ENCODE measurements at regions not wholly inside any gene's neighbourhood (a gene's known extent, or its start where the extent isn't known, plus 50 kb on each side); places are given as distances from the start of the nearest gene placed in this dataset.
"Not testable (repeated sequence)": the region's sequence is repeated elsewhere in the genome, so short reads cannot be mapped to it uniquely, and the experiment has no call there.

DNA sequence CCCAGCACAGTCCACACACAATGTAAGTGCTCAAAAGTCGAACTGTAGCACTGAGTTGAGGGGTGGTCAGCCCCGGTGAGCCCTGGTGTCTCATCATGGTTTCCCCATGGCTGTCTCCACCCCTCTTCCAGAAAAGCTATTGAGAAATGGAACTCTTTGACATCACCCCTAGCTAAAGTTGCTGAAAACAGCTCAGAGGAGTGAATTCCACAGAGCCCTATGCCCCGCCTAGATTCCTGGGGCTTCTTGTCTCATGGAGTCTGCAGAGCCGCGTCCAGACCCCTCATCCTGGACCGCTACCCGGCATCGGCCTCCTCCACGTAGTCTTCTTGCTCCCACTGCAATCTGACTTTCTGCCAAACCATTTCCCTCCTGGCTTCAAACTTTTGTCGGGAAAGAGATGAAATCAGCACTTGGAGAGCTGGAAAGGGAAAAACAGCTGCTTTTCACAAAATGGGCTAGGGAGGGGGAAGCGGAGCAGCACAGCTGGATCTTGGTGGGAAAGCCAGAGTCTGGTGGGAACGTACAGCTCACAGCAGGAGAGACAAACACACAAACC is 132.2 kb downstream of the SNX5 start:
- DNase-seq: peak; percentile 97

DNA sequence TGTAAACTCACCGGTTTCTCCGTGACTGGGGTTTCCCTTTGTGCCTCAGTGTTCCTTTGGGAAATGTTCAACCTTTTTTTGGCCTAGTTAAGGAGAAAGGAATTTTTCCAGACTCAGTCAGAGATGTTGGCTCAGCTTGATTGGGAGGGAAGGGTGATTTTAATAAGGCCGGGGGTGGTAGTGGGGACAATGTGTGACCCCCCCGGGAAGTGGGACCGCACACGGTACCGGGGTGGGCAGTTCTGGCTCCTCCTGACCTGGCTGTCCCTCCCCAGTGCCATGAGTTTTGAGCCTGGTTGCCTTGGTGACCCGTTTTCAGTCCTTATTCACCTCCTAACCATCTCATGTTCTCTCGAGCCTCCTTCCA is 132.7 kb downstream of the SNX5 start:
- DNase-seq: no peak

DNA sequence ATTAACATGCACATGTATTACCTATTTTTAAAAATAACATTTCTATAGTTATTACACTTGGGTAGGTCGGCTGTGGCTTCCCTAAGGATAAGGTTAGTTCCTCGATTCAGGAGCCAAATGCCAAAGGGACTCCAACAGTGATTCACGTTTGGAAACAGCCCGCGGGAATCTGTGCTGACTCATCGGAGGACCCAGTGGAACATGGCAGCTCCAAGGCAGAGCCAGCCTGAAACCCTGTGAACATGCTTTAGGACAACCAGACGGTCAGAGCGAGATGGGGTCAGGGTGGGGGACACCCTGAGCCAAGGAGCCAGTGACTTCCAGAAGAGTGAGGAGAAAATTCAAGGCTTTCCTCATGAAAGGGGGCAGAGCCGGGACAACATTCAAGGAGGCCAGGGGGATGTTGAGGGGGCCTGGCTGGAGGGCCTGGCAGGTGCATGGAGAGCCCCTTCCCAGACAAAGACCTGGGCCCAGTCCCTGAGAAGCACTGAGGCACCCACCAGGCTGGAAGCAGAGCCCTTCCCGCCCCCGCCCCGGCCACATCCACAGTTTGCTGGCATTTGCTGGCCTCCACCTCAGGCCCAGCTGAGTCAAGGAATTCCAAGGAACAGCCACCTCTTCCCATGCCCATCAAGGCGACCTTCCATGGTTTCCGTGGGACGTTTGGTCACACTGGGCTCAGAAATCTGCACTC is 133.2 kb downstream of the SNX5 start:
- no peak for DNase-seq

DNA sequence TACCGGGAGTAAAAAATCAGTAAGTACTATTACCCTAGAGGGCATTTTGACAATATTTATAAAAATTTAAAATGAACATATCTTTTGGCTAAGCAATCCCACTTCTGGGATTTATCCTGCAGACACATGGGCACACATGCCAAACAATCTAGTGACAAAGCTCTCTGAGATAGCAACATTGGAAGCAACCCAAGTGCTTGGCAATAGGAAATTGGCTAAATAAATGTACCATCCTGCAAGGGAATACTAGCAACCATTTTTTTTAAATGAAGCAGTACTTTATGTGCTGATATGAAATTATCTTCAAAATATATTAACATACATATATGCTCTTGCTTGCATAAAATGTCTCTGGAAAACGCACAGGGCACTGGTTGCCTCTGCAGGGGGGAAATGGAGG is 133.8 kb downstream of the SNX5 start:
- DNase-seq: no peak

DNA sequence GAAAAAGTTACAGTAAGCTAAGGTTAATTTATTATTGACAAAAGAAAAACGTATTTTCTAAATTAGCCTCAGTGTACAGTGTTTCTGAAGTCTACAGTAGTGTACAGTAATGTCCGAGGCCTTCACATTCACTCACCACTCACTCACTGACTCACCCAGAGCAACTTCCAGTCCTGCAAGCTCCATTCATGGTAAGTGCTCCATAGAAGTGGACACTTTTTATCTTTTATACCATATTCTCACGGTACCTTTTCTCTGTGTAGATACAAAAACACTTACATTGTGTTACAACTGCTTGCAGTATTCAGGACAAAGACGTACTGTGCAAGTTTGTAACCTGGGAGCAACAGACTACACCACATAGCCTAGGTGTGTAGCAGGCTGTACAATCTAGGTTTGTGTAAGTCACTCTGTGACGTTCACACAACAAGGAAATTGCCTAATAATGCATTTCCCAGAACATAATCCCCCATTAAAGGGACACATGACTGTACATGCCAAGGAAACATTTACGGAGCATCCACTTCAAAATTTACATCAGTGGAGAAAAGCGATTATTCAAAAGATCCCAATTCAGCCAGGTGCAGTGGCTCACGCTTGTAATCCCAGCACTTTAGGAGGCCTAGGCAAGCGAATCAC is 133.4 kb downstream of the BANF2 start:
- DNase-seq: no peak

DNA sequence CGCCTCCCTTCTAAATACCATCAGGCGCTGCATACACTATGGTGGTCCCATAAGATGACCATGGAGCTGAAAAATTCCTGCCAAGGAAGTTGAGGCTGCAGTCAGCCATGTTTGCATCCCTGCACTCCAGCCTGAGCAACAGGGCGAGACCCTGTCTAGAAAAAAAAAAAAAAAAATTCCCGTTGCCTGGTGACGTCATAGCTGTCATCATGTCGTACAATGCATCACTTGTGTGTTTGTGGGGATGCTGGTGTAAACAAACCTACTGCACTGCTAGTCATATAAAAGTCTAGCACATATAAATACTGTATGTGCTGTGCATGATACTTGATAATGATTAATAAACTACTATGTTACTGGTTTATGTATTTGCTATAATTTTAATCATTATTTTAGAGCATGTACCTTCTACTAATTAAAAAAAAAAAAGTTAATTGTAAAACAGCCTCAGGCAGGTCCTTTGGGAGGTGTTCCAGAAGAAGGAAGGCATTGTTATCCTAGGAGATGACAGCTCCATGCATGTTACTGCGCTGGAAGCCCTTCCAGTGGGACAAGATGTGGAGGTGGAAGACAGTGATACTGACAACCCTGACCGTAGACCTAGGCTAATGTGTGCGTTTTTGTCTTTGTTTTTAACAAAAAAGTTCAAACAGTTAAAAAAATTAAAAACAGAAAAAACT is 132.6 kb downstream of the BANF2 start:
- no peak for DNase-seq

DNA sequence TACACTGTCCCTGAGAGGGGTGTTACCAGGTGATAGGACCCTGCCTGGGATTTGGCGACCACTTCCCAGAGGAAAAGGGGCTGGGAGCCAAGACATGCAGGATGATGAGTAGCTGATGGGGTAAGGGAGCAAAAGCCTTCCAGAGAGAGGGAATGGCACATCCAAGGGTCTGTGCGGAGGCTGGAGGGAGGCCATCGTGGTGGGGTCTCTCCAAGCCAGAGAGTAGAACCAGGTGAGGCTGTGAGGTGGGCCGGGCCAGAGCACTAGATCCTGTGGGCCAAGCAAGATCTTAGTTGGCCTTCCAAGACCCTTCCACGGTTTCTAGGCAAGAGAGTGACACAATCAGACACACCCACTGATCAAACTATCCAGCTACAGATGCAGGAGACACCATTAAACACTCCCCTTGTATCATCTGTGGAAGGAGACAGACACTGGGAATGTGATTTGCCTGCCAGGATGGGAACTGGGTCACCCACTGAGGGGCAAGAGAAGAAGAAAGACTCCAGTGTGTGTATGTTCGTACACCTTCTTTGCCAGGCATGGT is 128.9 kb downstream of the BANF2 start:
- no peak for DNase-seq

DNA sequence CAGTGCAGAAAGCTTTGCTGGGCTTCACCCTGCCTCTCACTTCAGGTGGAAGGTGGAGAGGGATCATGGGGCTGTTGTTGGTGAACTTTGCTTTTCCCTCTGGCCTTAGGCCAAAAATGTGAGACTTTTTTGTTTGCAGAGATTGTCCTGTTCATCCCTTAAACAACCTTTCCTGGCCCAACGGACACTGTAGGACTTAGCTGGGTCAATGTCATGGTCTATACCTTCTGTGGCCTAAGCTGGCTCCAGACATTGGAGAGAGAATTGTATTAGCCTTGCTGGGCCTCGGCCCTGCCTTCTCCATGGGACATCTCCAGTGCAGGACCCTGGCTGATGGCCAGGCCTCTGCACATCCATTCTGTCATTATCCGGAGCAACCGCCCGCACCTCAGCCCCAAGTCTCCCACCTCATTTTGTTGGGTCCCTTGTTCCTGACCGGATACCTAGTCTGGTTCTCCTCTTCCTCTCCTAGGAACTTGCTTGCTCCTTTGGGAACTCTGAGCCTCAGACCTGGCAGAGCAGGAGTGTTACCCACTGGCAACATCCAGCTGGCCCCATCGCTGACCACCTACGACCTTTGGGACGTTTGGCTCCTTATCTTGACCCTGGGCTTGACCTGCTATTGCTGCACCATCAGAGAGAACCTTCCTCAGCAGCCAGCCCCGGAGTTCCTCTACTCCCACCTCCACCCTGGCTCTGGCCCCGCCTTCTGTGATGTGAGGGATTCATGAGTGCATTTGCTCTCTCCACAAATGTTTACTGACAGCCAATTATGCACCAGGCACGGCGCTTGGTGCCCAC is 128.2 kb downstream of the BANF2 start:
- no peak for DNase-seq

DNA sequence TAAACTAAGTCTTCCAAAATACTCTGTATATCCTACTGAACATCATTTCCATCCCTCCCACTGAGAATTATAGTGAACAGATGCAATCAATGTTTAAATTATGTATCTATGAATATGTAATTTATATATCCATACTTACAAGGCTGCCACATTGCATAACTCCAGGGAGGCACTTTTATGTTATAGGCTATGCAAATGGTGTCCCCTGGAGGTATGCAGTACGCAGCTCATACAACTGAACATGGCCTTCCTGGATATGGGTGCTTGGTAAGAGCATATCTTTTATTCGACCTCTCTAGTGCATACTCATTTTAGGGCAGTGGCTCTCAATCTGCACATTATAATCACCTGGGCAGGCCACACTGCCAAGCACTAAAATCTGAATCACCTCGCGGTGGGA is 127.3 kb downstream of the BANF2 start:
- DNase-seq: no peak

DNA sequence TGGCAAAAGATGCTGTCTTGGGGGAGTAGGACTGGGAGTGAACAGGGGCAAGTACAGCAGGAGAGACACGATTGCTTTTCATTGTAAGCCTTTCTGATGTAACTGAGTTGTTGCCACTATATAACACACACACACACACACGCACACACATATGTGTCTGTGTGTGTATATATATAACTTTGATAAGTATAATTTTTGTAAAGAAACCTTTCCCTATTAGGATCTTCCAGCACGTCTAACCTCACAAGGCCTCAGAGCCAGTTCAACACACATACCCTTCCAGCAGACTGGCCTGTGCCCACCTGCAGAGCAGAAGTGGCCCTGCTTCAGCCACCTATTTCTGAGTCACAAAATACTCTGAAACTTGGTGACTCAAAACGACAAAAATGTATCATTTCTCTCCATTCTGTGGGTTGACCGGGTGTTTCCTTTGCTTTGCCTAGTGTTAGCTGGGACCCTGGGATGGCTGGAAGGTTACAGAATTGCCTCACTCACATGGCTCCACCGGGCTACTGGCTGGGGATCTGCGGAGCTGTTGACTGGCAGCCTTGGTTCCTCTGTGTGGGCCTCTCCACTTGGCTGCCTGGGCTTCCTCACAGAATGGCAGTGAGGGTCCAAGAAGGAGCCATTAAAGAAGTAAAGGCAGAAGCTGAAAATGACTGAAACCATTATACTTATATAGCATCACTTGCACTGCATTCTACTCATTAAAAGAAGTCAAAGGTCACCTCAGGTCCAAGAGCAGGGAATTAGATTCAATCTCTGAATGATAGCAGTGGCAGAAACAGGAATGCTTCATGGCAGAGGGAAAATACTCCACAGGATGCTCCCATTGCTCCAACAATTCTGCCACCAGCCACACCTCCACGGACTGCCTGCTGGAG is 126.4 kb downstream of the BANF2 start:
- DNase-seq: no peak

DNA sequence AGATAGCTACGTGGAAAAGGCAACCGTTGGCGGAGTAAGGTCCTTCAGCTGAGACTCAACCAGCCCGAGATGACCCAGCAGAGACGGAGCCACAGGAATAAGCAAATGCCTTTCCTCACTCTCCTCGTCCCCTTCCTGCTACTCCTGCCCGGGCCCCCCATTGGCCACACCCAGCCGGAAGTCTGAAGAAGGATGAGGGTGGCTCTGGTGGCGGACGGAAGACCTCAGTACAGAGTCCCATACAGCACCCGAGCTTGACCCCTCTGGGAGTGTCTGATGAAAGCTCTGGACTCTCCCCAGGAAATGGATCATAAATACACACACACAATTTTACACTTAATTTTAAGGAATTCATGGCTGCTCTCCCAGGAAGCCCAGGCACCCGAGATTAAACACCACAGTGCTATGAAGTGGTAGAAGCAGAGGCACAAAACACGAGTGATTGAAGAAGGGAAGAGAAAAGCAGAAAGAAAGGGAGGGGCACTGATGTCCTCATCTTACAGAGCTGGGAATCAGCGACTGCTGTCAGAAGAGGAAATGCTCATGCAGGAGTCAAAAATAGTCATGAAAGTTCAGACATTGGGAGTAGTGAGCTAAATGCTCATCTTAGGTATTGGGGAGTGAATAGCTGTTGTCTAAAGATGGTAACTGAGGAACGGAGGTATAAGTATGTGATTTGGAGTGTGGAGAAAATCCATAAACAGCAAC is 125.6 kb downstream of the BANF2 start:
- DNase-seq: no peak

DNA sequence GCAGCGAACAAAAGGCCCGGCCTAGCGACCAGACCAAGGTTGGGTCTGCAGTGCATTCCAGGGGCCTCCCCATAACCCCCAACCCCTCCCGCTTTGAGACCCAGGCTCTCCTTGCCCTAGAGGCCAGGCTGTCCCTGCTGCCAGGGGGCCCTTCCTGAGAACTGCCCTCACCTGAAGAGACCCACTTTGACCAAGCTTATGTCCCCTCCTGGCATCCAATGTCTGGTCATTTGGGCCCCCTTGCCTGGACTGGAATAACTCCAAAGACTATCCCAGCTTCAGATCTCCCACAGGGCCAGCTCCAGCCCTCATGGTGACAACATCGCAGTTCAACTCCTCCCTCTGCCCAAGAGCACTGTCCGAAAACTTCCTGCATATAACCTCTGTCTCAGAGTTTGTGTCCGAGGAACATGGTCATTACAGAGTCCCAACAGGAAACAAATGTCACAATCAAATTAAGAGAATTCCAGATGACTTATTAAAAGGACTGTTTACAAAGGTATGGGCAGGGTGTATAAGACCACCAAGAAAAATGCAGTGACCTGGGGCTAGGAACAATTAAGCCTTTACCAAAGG is 125.0 kb downstream of the BANF2 start:
- no peak for DNase-seq

DNA sequence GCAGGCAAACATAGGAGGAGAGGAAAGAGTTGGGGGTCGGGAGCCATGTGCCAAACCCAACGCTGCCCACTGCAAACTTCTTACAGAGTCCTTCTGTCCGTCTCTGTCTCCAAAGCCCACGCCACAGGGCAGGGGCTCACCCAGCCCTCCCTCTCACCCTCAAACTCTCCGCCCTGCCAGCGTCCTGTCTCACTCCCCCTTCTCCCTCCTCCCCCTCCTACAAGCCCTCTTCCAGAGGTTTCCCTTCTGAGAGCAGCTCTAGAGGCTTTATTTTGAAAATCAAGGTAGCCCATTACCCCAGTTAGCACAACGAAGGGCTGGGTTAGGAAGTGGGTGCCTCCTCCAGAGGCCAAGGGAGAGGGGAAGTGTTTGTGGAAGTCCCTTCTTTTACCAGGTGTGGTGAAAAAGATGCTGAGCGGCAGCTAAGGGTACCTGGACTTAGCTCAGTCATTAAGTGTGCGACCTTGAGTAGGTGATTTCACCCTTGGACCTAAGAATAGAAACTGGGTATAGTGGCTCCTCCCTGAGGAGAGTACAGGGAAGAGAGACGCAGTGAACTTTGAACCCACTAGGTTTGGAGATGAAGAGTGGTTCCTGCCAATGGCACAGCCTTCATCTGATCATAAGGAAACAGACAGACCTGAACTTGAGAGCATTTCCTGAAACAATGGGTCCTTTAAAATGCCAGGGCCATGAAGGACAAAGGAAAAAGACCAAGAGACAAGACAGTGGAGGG is 123.8 kb downstream of the BANF2 start:
- no peak for DNase-seq

DNA sequence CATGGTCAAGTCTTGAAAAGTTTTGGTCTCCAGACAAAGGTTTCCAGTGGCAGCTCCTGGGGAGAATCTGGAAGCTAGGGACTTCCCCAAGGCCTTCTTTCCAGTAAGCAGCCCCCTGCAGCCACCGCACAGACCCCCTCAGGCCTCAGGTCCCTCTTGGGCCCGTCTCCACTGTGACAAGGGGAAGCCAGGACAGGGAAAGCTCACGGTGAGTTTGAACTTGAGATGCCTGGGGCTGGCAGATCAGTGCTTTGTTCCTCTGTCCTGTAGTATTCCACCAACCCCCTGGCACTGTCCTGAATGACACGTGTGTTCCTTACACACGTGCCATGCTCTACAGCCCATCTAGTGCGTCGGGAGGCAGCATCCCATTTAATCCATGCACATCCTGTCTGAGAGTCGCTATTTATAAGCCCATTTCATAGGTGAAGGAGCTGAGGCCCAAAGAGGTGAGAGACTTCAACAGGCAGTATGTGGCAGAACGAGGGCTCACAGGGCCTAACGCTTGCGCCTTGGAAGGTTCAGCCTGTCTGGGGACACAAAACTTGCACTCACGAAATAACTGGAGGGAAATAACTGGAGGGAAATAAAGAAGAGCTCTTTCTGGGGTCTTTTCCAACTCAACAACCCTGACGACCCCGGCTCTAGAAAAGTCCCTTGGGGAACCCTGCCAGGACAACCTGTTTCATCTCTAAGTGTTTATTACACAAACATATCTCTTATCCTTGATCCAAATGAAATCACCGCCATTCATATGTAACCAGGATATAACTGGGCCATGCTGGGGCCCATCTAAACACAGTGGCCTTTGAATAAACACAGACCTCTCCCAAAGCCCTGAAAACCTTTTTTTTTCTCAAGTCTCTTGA is 123.0 kb downstream of the BANF2 start:
- DNase-seq: no peak

DNA sequence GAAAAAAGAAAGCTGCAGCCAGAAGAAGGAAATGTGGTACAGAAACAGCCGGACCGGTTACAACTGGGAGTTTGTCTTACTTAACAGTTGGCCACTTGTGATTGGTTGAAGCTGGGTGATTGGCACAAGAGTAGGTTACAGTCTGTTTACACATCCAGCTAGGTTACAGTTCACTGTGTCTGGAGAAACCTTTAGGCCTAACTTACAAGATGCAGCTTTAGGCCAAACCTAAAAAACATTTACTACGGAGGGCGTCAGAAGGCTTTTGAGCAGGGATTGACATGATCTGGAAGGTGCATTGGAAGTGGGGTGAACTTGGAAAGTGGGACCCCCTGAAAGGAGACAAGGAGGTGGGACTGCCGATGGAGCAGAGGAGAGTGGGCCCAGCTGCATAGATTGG is 122.3 kb downstream of the BANF2 start:
- no peak for DNase-seq

DNA sequence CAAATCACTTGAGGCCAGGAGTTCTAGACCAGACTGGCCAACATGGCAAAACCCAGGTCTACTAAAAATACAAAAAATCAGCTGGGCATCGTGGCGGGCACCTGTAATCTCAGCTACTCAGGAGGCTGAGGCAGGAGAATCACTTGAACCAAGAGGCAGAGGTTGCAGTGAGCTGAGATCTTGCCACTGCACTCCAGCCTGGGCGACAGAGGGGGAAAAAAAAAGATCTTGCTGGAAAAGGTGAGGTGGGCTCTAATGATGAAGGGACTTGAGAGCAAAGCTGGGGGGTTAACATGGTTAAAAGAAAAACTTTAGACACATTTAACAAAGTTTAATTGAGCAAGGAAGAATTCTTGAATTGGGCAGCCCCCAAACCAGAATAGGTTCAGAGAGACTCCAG is 121.8 kb downstream of the BANF2 start:
- DNase-seq: not testable (repeated sequence)

DNA sequence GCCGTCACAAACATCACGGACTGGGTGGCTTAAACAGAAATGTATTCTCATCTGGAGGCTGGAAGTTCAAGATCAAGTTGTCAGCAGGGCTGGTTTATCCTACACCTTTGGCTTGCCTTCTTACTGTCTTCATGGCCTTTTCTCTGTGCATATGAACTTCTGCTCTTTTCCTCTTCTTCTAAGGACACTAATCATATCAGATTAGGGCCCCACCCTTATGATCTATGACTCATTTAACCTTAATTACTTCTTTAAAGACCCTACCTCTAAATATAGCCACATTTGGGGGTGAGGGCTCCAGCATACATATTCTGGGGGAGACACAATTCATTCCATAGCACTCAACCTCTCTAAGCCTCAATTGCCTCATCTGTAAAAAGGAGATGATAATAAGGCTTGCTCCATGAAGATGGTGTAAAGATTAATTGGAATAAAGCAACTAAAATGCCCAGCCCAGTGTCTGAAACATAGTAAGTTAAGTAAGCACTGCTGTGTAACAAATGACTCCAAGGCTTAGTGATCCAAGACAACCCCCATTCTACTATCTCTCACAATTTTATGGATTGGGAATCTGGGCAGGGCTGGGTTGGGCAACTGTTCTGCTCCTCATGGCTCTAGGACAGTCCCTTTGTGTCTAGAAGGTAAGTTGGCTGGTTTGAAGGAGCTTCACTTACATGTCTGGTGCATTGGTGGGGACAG is 119.8 kb downstream of the BANF2 start:
- no peak for DNase-seq
